ENCODE measurements at regions not wholly inside any gene's neighbourhood (a gene's known extent, or its start where the extent isn't known, plus 50 kb on each side); places are given as distances from the start of the nearest gene placed in this dataset.

- DNase-seq (ENCODE audit: low read depth in 1 of 2, low spot score in 1 of 2) = no peak
- Histone ChIP-seq H3K27me3 (ENCODE audit: insufficient read depth, poor library complexity, severe bottlenecking) (no peaks in the 10 kb centered on the region), H3K4me3 (replicated peaks; ENCODE audit: insufficient read depth, low read length) (no peak overlapping the region), H3K27ac (replicated peaks) (no peak overlapping the region)
- no peak for TF ChIP-seq SPI1 (IDR thresholded peaks at IDR 0.05; ENCODE audit: borderline replicate concordance, low read depth)
Observed at GRCh38 chr2:136189221-136189782, 71.4 kb upstream of the CXCR4 start.

GRCh38 chr2:136188086-136188485, 70.1 kb upstream of the CXCR4 start:
- TF ChIP-seq GABPA (IDR thresholded peaks at IDR 0.05; ENCODE audit: low read depth) (no peak), POLR2AphosphoS5 (IDR thresholded peaks at IDR 0.05; ENCODE audit: low read depth) (no peak), SPI1 (IDR thresholded peaks at IDR 0.05; ENCODE audit: borderline replicate concordance, low read depth) (no peak)
- no peak for DNase-seq (ENCODE audit: low read depth in 1 of 2, low spot score in 1 of 2)
- H3K27me3 ChIP-seq (ENCODE audit: insufficient read depth, poor library complexity, severe bottlenecking) = no peaks in the 10 kb centered on the region
- no peak overlapping the region for H3K27ac ChIP-seq (replicated peaks)
- no peak overlapping the region for H3K4me3 ChIP-seq (replicated peaks; ENCODE audit: insufficient read depth, low read length)

GRCh38 chr2:136185981-136186776, 68.2 kb upstream of the CXCR4 start:
- TF ChIP-seq CTCF (IDR thresholded peaks at IDR 0.05; ENCODE audit: insufficient read depth, low read length) (no peak), REST (IDR thresholded peaks at IDR 0.05; ENCODE audit: insufficient replicate concordance, low read depth) (no peak), GABPA (IDR thresholded peaks at IDR 0.05; ENCODE audit: low read depth) (no peak), POLR2AphosphoS5 (IDR thresholded peaks at IDR 0.05; ENCODE audit: low read depth) (no peak), SPI1 (IDR thresholded peaks at IDR 0.05; ENCODE audit: borderline replicate concordance, low read depth) (no peak)
- no peak overlapping the region for H3K27ac ChIP-seq (replicated peaks)
- no peak overlapping the region for H3K4me3 ChIP-seq (replicated peaks; ENCODE audit: insufficient read depth, low read length)
- H3K27me3 ChIP-seq (ENCODE audit: insufficient read depth, poor library complexity, severe bottlenecking) = no peaks in the 10 kb centered on the region
- DNase-seq (ENCODE audit: low read depth in 1 of 2, low spot score in 1 of 2) = no peak

- no peak for DNase-seq (ENCODE audit: low read depth in 1 of 2, low spot score in 1 of 2)
- Histone ChIP-seq H3K27me3 (ENCODE audit: insufficient read depth, poor library complexity, severe bottlenecking) (no peaks in the 10 kb centered on the region), H3K27ac (replicated peaks) (no peak overlapping the region), H3K4me3 (replicated peaks; ENCODE audit: insufficient read depth, low read length) (no peak overlapping the region)
- TF ChIP-seq CTCF (IDR thresholded peaks at IDR 0.05; ENCODE audit: insufficient read depth, low read length) = no peak
- no peak for TF ChIP-seq SPI1 (IDR thresholded peaks at IDR 0.05; ENCODE audit: borderline replicate concordance, low read depth)
- no peak for TF ChIP-seq REST (IDR thresholded peaks at IDR 0.05; ENCODE audit: insufficient replicate concordance, low read depth)
- no peak for TF ChIP-seq POLR2AphosphoS5 (IDR thresholded peaks at IDR 0.05; ENCODE audit: low read depth)
- no peak for TF ChIP-seq GABPA (IDR thresholded peaks at IDR 0.05; ENCODE audit: low read depth)
Observed at GRCh38 chr2:136183097-136183496, 65.1 kb upstream of the CXCR4 start.
